Endothelial cell (in vitro differentiated cells): ENCODE measurements at regions not wholly inside any gene's neighbourhood (a gene's known extent, or its start where the extent isn't known, plus 50 kb on each side); places are given as distances from the start of the nearest gene placed in this dataset.

Source experiments
- DNase-seq: peaks from one replicate; pipeline ENCODE4 v3.0.0; 2021; ENCODE audit warnings: low spot score
- H3K27ac Mint-ChIP-seq: one replicate; pipeline ENCODE4 v1.8.0; 2021; ENCODE audit warnings: mixed read lengths, inconsistent platforms; ENCODE audit not compliant: unreplicated experiment
- H3K27me3 Mint-ChIP-seq: one replicate; pipeline ENCODE4 v1.8.0; 2021; ENCODE audit warnings: mild to moderate bottlenecking, moderate library complexity, mixed read lengths, inconsistent platforms; ENCODE audit not compliant: unreplicated experiment
- H3K36me3 Mint-ChIP-seq: one replicate; pipeline ENCODE4 v1.8.0; 2021; ENCODE audit warnings: mild to moderate bottlenecking, low read depth, mixed read lengths, inconsistent platforms; ENCODE audit not compliant: unreplicated experiment
- H3K4me1 Mint-ChIP-seq: one replicate; pipeline ENCODE4 v1.8.0; 2021; ENCODE audit warnings: mild to moderate bottlenecking, mixed read lengths, inconsistent platforms; ENCODE audit not compliant: unreplicated experiment
- H3K4me3 Mint-ChIP-seq: one replicate; pipeline ENCODE4 v1.8.0; 2021; ENCODE audit warnings: mild to moderate bottlenecking, mixed read lengths, inconsistent platforms; ENCODE audit not compliant: unreplicated experiment
- H3K9me3 Mint-ChIP-seq: one replicate; pipeline ENCODE4 v1.8.0; 2021; ENCODE audit warnings: mixed read lengths, inconsistent platforms; ENCODE audit not compliant: unreplicated experiment
- CTCF ChIP-seq: fragments of 200-600 bp; sonication (generic); IDR thresholded peaks from one replicate; pipeline ENCODE4 v1.5.0; 2021; ENCODE audit warnings: antibody characterized with exemption; ENCODE audit not compliant: unreplicated experiment

- H3K36me3 Mint-ChIP-seq: peaks cover 19% of the 10 kb centered on the region
- H3K4me1 Mint-ChIP-seq: no peaks in the 10 kb centered on the region
- TF ChIP-seq CTCF: no peak
- H3K27ac Mint-ChIP-seq: no peak overlapping the region
- H3K27me3 Mint-ChIP-seq: peaks cover 20% of the 10 kb centered on the region
- DNase-seq: no peak
- no peak overlapping the region for H3K4me3 Mint-ChIP-seq
- H3K9me3 Mint-ChIP-seq: peaks cover 50% of the 10 kb centered on the region
These were observed 267.4 kb downstream of the ALG10 start for GRCh38 chr12:34289431-34290380.

GRCh38 chr12:34290381-34290995, 268.2 kb downstream of the ALG10 start:
- Mint-ChIP-seq H3K9me3 (peaks cover 57% of the 10 kb centered on the region), H3K27me3 (peaks cover 26% of the 10 kb centered on the region), H3K36me3 (peaks cover 23% of the 10 kb centered on the region), H3K4me3 (no peak overlapping the region), H3K27ac (peak overlapping the region; percentile 36), H3K4me1 (no peaks in the 10 kb centered on the region)
- no peak for DNase-seq
- no peak for TF ChIP-seq CTCF

GRCh38 chr12:34291001-34291400, 268.7 kb downstream of the ALG10 start:
- H3K36me3 Mint-ChIP-seq: peaks cover 20% of the 10 kb centered on the region
- no peak for TF ChIP-seq CTCF
- peaks cover 56% of the 10 kb centered on the region for H3K9me3 Mint-ChIP-seq
- H3K27ac Mint-ChIP-seq: no peak overlapping the region
- H3K27me3 Mint-ChIP-seq: peaks cover 26% of the 10 kb centered on the region
- no peak overlapping the region for H3K4me3 Mint-ChIP-seq
- no peak for DNase-seq
- no peaks in the 10 kb centered on the region for H3K4me1 Mint-ChIP-seq

- peaks cover 18% of the 10 kb centered on the region for H3K36me3 Mint-ChIP-seq
- H3K4me1 Mint-ChIP-seq: no peaks in the 10 kb centered on the region
- no peak for DNase-seq
- no peak for TF ChIP-seq CTCF
- peaks cover 56% of the 10 kb centered on the region for H3K9me3 Mint-ChIP-seq
- H3K4me3 Mint-ChIP-seq: no peak overlapping the region
- H3K27ac Mint-ChIP-seq: no peak overlapping the region
- peaks cover 27% of the 10 kb centered on the region for H3K27me3 Mint-ChIP-seq
These were observed 269.2 kb downstream of the ALG10 start for GRCh38 chr12:34291426-34291901.
